Hematopoietic multipotent progenitor cell (in vitro differentiated cells): ENCODE measurements at regions not wholly inside any gene's neighbourhood (a gene's known extent, or its start where the extent isn't known, plus 50 kb on each side); places are given as distances from the start of the nearest gene placed in this dataset.

ENCODE experiments used
- DNase-seq, 3 donors: peaks; one replicate each; pipeline ENCODE4 v3.0.0-alpha.2; 2011 to 2015; ENCODE audit warnings: low read depth in 2 of 3, low spot score in 2 of 3

GRCh38 chr4:14874990-14875389, 127.3 kb upstream of the CPEB2 start:
- DNase-seq, result no peak

GRCh38 chr4:14877246-14878225, 124.7 kb upstream of the CPEB2 start:
- peak in 2 of 3 donors; percentile 51 to 78 for DNase-seq

- DNase-seq, result no peak
Measured at GRCh38 chr4:14878681-14879080, 123.6 kb upstream of the CPEB2 start.

GRCh38 chr4:14879683-14880082, 122.6 kb upstream of the CPEB2 start:
- no peak for DNase-seq

GRCh38 chr4:14880805-14881204, 121.5 kb upstream of the CPEB2 start:
- DNase-seq, result no peak

- no peak for DNase-seq
Measured at GRCh38 chr4:14883166-14883565, 119.1 kb upstream of the CPEB2 start.

GRCh38 chr4:14883661-14884060, 118.6 kb upstream of the CPEB2 start:
- DNase-seq, result no peak

GRCh38 chr4:14887842-14888433, 114.3 kb upstream of the CPEB2 start:
- DNase-seq, result no peak

GRCh38 chr4:14888790-14889572, 113.3 kb upstream of the CPEB2 start:
- no peak for DNase-seq

GRCh38 chr4:14892563-14892962, 109.7 kb upstream of the CPEB2 start:
- no peak for DNase-seq

GRCh38 chr4:14893713-14894112, 108.6 kb upstream of the CPEB2 start:
- DNase-seq, result no peak

GRCh38 chr4:14894392-14895292, 107.6 kb upstream of the CPEB2 start:
- DNase-seq, result no peak

GRCh38 chr4:14896656-14897175, 105.6 kb upstream of the CPEB2 start:
- no peak for DNase-seq

- no peak for DNase-seq
Measured at GRCh38 chr4:14897217-14897616, 105.1 kb upstream of the CPEB2 start.

- DNase-seq, result no peak
Measured at GRCh38 chr4:14898989-14899388, 103.3 kb upstream of the CPEB2 start.

- DNase-seq, result no peak
Measured at GRCh38 chr4:14902342-14902741, 99.9 kb upstream of the CPEB2 start.

GRCh38 chr4:14903321-14903720, 99.0 kb upstream of the CPEB2 start:
- DNase-seq, result no peak

- peak in 2 of 3 donors; percentile 35 to 78 for DNase-seq
Measured at GRCh38 chr4:14906805-14907204, 95.5 kb upstream of the CPEB2 start.

GRCh38 chr4:14908635-14909034, 93.6 kb upstream of the CPEB2 start:
- no peak for DNase-seq

- no peak for DNase-seq
Measured at GRCh38 chr4:14910411-14910810, 91.9 kb upstream of the CPEB2 start.
